ENCODE measurements at regions not wholly inside any gene's neighbourhood (a gene's known extent, or its start where the extent isn't known, plus 50 kb on each side); places are given as distances from the start of the nearest gene placed in this dataset.

- TF ChIP-seq CTCF (conservative IDR thresholded peaks at IDR 0.05 in 1 of 2, IDR thresholded peaks at IDR 0.05 in 1 of 2; ENCODE audit: low read depth in 1 of 2, low read length in 2 of 2) (no peak), EZH2 (IDR thresholded peaks at IDR 0.05; ENCODE audit: low read length, missing control alignments) (no peak)
These were observed 127.2 kb upstream of the SMIM21 start for GRCh38 chr18:75554644-75555185.

Data from fibroblast of lung (primary cell).